Fibroblast of skin of abdomen (primary cell): ENCODE measurements at regions not wholly inside any gene's neighbourhood (a gene's known extent, or its start where the extent isn't known, plus 50 kb on each side); places are given as distances from the start of the nearest gene placed in this dataset.

Source experiments
- DNase-seq: peaks from one replicate; pipeline ENCODE4 v3.0.0-alpha.2; 2013

- no peak for DNase-seq
These were observed 375.0 kb upstream of the ARID1B start for GRCh38 chr6:156402227-156402626.

GRCh38 chr6:156400487-156400886, 376.7 kb upstream of the ARID1B start:
- no peak for DNase-seq

GRCh38 chr6:156398966-156399365, 378.2 kb upstream of the ARID1B start:
- DNase-seq = no peak

- DNase-seq = no peak
These were observed 378.8 kb upstream of the ARID1B start for GRCh38 chr6:156398371-156398770.

GRCh38 chr6:156396791-156397418, 380.3 kb upstream of the ARID1B start:
- no peak for DNase-seq

- no peak for DNase-seq
These were observed 381.0 kb upstream of the ARID1B start for GRCh38 chr6:156396068-156396771.

- DNase-seq = no peak
These were observed 381.9 kb upstream of the ARID1B start for GRCh38 chr6:156395276-156395675.

- no peak for DNase-seq
These were observed 384.5 kb upstream of the ARID1B start for GRCh38 chr6:156392648-156393047.

GRCh38 chr6:156391977-156392376, 385.2 kb upstream of the ARID1B start:
- DNase-seq = no peak

GRCh38 chr6:156391061-156391672, 386.0 kb upstream of the ARID1B start:
- DNase-seq = no peak

GRCh38 chr6:156390621-156391020, 386.6 kb upstream of the ARID1B start:
- DNase-seq = no peak

- no peak for DNase-seq
These were observed 387.9 kb upstream of the ARID1B start for GRCh38 chr6:156389296-156389695.

- DNase-seq = no peak
These were observed 389.7 kb upstream of the ARID1B start for GRCh38 chr6:156387472-156387871.

- no peak for DNase-seq
These were observed 394.1 kb upstream of the ARID1B start for GRCh38 chr6:156383059-156383458.

GRCh38 chr6:156379392-156380289, 397.5 kb upstream of the ARID1B start:
- DNase-seq = peak; percentile 43

- no peak for DNase-seq
These were observed 398.3 kb upstream of the ARID1B start for GRCh38 chr6:156378853-156379252.

GRCh38 chr6:156376091-156376490, 401.1 kb upstream of the ARID1B start:
- no peak for DNase-seq

- no peak for DNase-seq
These were observed 417.3 kb upstream of the ARID1B start for GRCh38 chr6:156359912-156360311.

- DNase-seq = no peak
These were observed 424.3 kb upstream of the ARID1B start for GRCh38 chr6:156352861-156353260.

- no peak for DNase-seq
These were observed 425.7 kb upstream of the ARID1B start for GRCh38 chr6:156351346-156351966.

GRCh38 chr6:156350337-156350736, 426.8 kb upstream of the ARID1B start:
- no peak for DNase-seq

GRCh38 chr6:156348849-156349248, 428.3 kb upstream of the ARID1B start:
- no peak for DNase-seq

- no peak for DNase-seq
These were observed 428.8 kb upstream of the ARID1B start for GRCh38 chr6:156348424-156348823.
